Endothelial cell of umbilical vein (primary cell): ENCODE measurements at regions not wholly inside any gene's neighbourhood (a gene's known extent, or its start where the extent isn't known, plus 50 kb on each side); places are given as distances from the start of the nearest gene placed in this dataset.

Experiments used
- BruUV-seq: library from RNA; stranded (reverse); fragments of 400-500 nt; replicated peaks from 2 replicates; lab custom pipeline; 2021; lab: Mats Ljungman, UMichigan
- CTCF ChIA-PET: fragments of 300-600, 350-600 bp; sonication (Branson Sonifier 250); formaldehyde crosslinking; loops from one replicate; lab custom pipeline; 2021; ENCODE audit warnings: antibody characterized with exemption, inconsistent platforms; lab: Charles Lee
- POLR2A ChIA-PET: fragments of 300-600, 350-600 bp; sonication (Branson Sonifier 250); formaldehyde crosslinking; loops from one replicate; lab custom pipeline; 2021; ENCODE audit warnings: antibody characterized with exemption, inconsistent platforms; lab: Charles Lee
- DNase-seq: peaks from one replicate; pipeline ENCODE4 v3.0.0-alpha.2; 2011; ENCODE audit warnings: low read depth, low spot score
- FAIRE-seq: peaks from 2 replicates; lab custom pipeline; 2011; peaks lifted over from hg19 to GRCh38; lab: Jason Lieb, UNC
- H2AFZ ChIP-seq: 2 replicates; pipeline ENCODE4 v1.6.0; 2012; ENCODE audit warnings: low read depth, low read length, control low read depth, inconsistent platforms
- H3K27ac ChIP-seq: 2 replicates; pipeline ENCODE4 v1.5.1; 2011; ENCODE audit warnings: low read depth, mild to moderate bottlenecking, control low read depth, low read length, moderate library complexity; ENCODE audit not compliant: insufficient read depth
- H3K27me3 ChIP-seq, 2 experiments: 2 replicates each; pipeline versions ENCODE4 v1.6.0 to v1.6.1; 2011; ENCODE audit warnings: low read length in 2 of 2, mixed read lengths in 1 of 2; ENCODE audit not compliant: control insufficient read depth in 2 of 2, insufficient read depth in 2 of 2
- H3K36me3 ChIP-seq, 2 experiments: 2 replicates in 1 of 2; 3 replicates in 1 of 2; pipeline ENCODE4 v1.5.1; 2011; ENCODE audit warnings: low read length in 2 of 2, mild to moderate bottlenecking in 1 of 2, moderate library complexity in 1 of 2; ENCODE audit not compliant: control insufficient read depth in 2 of 2, insufficient read depth in 2 of 2; ENCODE audit errors: extremely low read depth in 1 of 2
- H3K4me1 ChIP-seq: 3 replicates; pipeline ENCODE4 v1.5.1; 2011; ENCODE audit warnings: mild to moderate bottlenecking, low read length; ENCODE audit not compliant: control insufficient read depth, insufficient read depth; ENCODE audit errors: extremely low read depth
- H3K4me2 ChIP-seq: 2 replicates; pipeline ENCODE4 v1.6.1; 2011; ENCODE audit warnings: low read length, control low read depth, mixed read lengths; ENCODE audit not compliant: insufficient read depth
- H3K4me3 ChIP-seq, 3 experiments: fragments of 200-600 bp in 1 of 3; sonication (generic), shearing (Covaris generic) in 1 of 3; replicated peaks in 1 of 3; 2 replicates each; pipeline ENCODE4 v1.5.1; 2011 to 2016; ENCODE audit warnings: control low read depth in 3 of 3, low read length in 3 of 3, mild to moderate bottlenecking in 2 of 3, inconsistent platforms in 1 of 3, low read depth in 1 of 3, moderate library complexity in 1 of 3; ENCODE audit not compliant: insufficient read depth in 1 of 3
- H3K79me2 ChIP-seq: 2 replicates; pipeline ENCODE4 v1.6.0; 2012; ENCODE audit warnings: low read length, inconsistent platforms; ENCODE audit not compliant: control insufficient read depth, insufficient read depth
- H3K9ac ChIP-seq: replicated peaks from 2 replicates; pipeline ENCODE3; 2011; ENCODE audit warnings: low read length, control low read depth; ENCODE audit not compliant: insufficient read depth; ENCODE audit errors: extremely low read depth
- H3K9me1 ChIP-seq: replicated peaks from 3 replicates; pipeline ENCODE4 v1.6.0; 2011; ENCODE audit warnings: mild to moderate bottlenecking, low read length; ENCODE audit not compliant: control insufficient read depth, insufficient read depth; ENCODE audit errors: extremely low read depth
- H3K9me3 ChIP-seq: replicated peaks from 2 replicates; pipeline ENCODE4 v1.5.1; 2012; ENCODE audit warnings: low read length, inconsistent platforms; ENCODE audit not compliant: control insufficient read depth, insufficient read depth
- H4K20me1 ChIP-seq: replicated peaks from 2 replicates; pipeline ENCODE3; 2011; ENCODE audit warnings: mild to moderate bottlenecking, low read length; ENCODE audit not compliant: control insufficient read depth, insufficient read depth; ENCODE audit errors: extremely low read depth
- CTCF ChIP-seq, 2 donors: IDR thresholded peaks; 1 replicate in 1 of 2; 2 replicates in 1 of 2; pipeline ENCODE4 v1.5.1; 2011; ENCODE audit warnings: low read length in 2 of 2, mild to moderate bottlenecking in 2 of 2, moderate library complexity in 2 of 2, control low read depth in 1 of 2, inconsistent platforms in 1 of 2, low read depth in 1 of 2; ENCODE audit not compliant: insufficient read depth in 1 of 2; ENCODE audit errors: extremely low read depth in 1 of 2
- EZH2 ChIP-seq: IDR thresholded peaks from 2 replicates; pipeline ENCODE4 v1.6.1; 2012; ENCODE audit warnings: borderline replicate concordance, low read depth, mild to moderate bottlenecking, moderate library complexity, low read length, inconsistent platforms; ENCODE audit not compliant: severe bottlenecking
- FOS ChIP-seq: IDR thresholded peaks from 2 replicates; pipeline ENCODE4 v1.6.1; 2011; ENCODE audit warnings: mild to moderate bottlenecking, low read length, moderate library complexity, borderline replicate concordance; ENCODE audit not compliant: insufficient read depth
- GATA2 ChIP-seq: IDR thresholded peaks from 2 replicates; pipeline ENCODE4 v1.7.0; 2011; ENCODE audit warnings: low read depth, mild to moderate bottlenecking, moderate library complexity, mixed read lengths, low read length; ENCODE audit not compliant: insufficient read length, insufficient read depth
- JUN ChIP-seq: IDR thresholded peaks from 2 replicates; pipeline ENCODE4 v1.6.1; 2011; ENCODE audit warnings: borderline replicate concordance, low read depth; ENCODE audit not compliant: insufficient read length, insufficient read depth
- MAX ChIP-seq: IDR thresholded peaks from 2 replicates; pipeline ENCODE4 v1.6.1; 2011; ENCODE audit not compliant: insufficient read depth, insufficient read length
- MYC ChIP-seq: IDR thresholded peaks from one replicate; pipeline ENCODE4 v1.6.1; 2011; ENCODE audit warnings: mild to moderate bottlenecking, low read depth, low read length
- POLR2A ChIP-seq: IDR thresholded peaks from 2 replicates; pipeline ENCODE4 v1.6.1; 2012; ENCODE audit warnings: low read depth, mild to moderate bottlenecking, control low read depth, low read length
- POLR2AphosphoS5 ChIP-seq: IDR thresholded peaks from 2 replicates; pipeline ENCODE4 v1.6.1; 2012; ENCODE audit warnings: low read depth, mild to moderate bottlenecking, control low read depth, low read length, moderate library complexity; ENCODE audit not compliant: insufficient read depth
- dilution Hi-C: fragments of 300-500 bp; cut with MboI; formaldehyde crosslinking; loops from one replicate; pipeline ENCODE4 v1.15.0; 2019; ENCODE audit warnings: low sequenced_read_pairs; ENCODE audit not compliant: extremely low pct_ligation_motif_present
- intact Hi-C: fragments of 100-400 bp; cut with micrococcal nuclease; formaldehyde crosslinking; loops from one replicate; pipeline ENCODE4 v1.10.0; 2022

GRCh38 chr4:181890911-181891310 is 352.3 kb upstream of the TENM3 start:
- POLR2A ChIA-PET, result no interaction called here

More at GRCh38 chr4:181890911-181891310, 352.3 kb upstream of the TENM3 start:
- TF ChIP-seq MYC, result no peak
- TF ChIP-seq POLR2AphosphoS5, result no peak
- TF ChIP-seq FOS, result no peak
- TF ChIP-seq MAX, result no peak
- no peak for TF ChIP-seq JUN
- no peak for TF ChIP-seq GATA2
- TF ChIP-seq CTCF (IDR thresholded peaks at IDR 0.05; ENCODE audit: extremely low read depth in 1 of 2, insufficient read depth in 1 of 2, low read depth in 1 of 2, low read length in 2 of 2), result no peak
- TF ChIP-seq POLR2A, result no peak
- TF ChIP-seq EZH2, result no peak
- no peak overlapping the region for H3K4me2 ChIP-seq
- no peaks in the 10 kb centered on the region for H3K4me1 ChIP-seq
- H2AFZ ChIP-seq, result no peak overlapping the region
- DNase-seq (no peak), FAIRE-seq (no peak)
- peaks cover 2% of the 10 kb centered on the region for H3K9me3 ChIP-seq
- H3K9ac ChIP-seq, result no peak overlapping the region
- BruUV-seq, result no TSS peak
- intact Hi-C loops, result no loop called here
- dilution Hi-C loops, result no loop called here
- no peaks in the 10 kb centered on the region for H3K79me2 ChIP-seq
- no peak overlapping the region for H3K27ac ChIP-seq
- no peak overlapping the region for H3K4me3 ChIP-seq
- H3K9me1 ChIP-seq, result no peaks in the 10 kb centered on the region
- H4K20me1 ChIP-seq, result no peaks in the 10 kb centered on the region
- no peaks in the 10 kb centered on the region for H3K27me3 ChIP-seq
- H3K36me3 ChIP-seq, result no peaks in the 10 kb centered on the region
- CTCF ChIA-PET, result no interaction called here
